ENCODE measurements at regions not wholly inside any gene's neighbourhood (a gene's known extent, or its start where the extent isn't known, plus 50 kb on each side); places are given as distances from the start of the nearest gene placed in this dataset.

GRCh38 chr10:50961297-50961696 lies 75.9 kb upstream of the A1CF start:
- Histone ChIP-seq H3K36me3 (ENCODE audit: control insufficient read depth, insufficient read depth, low read length) (no peaks in the 10 kb centered on the region), H3K4me3 (ENCODE audit: low read depth, low read length) (no peak overlapping the region), H3K27me3 (ENCODE audit: control insufficient read depth, insufficient read depth, low read length) (no peaks in the 10 kb centered on the region)
- TF ChIP-seq CTCF (IDR thresholded peaks at IDR 0.05; ENCODE audit: insufficient read depth, low read length, poor library complexity, severe bottlenecking): no peak
- no peak for DNase-seq (ENCODE audit: low read depth)

GRCh38 chr10:50963063-50963462 lies 77.6 kb upstream of the A1CF start:
- DNase-seq (ENCODE audit: low read depth): no peak
- Histone ChIP-seq H3K36me3 (ENCODE audit: control insufficient read depth, insufficient read depth, low read length) (no peaks in the 10 kb centered on the region), H3K4me3 (ENCODE audit: low read depth, low read length) (no peak overlapping the region), H3K27me3 (ENCODE audit: control insufficient read depth, insufficient read depth, low read length) (no peaks in the 10 kb centered on the region)
- no peak for TF ChIP-seq CTCF (IDR thresholded peaks at IDR 0.05; ENCODE audit: insufficient read depth, low read length, poor library complexity, severe bottlenecking)

GRCh38 chr10:50968386-50969091 lies 83.1 kb upstream of the A1CF start:
- H3K4me3 ChIP-seq (ENCODE audit: low read depth, low read length): no peak overlapping the region
- H3K27me3 ChIP-seq (ENCODE audit: control insufficient read depth, insufficient read depth, low read length): no peaks in the 10 kb centered on the region
- DNase-seq (ENCODE audit: low read depth): no peak
- no peak for TF ChIP-seq CTCF (IDR thresholded peaks at IDR 0.05; ENCODE audit: insufficient read depth, low read length, poor library complexity, severe bottlenecking)
- H3K36me3 ChIP-seq (ENCODE audit: control insufficient read depth, insufficient read depth, low read length): no peaks in the 10 kb centered on the region

GRCh38 chr10:50972591-50972990 lies 87.2 kb upstream of the A1CF start:
- DNase-seq (ENCODE audit: low read depth): no peak
- no peak for TF ChIP-seq CTCF (IDR thresholded peaks at IDR 0.05; ENCODE audit: insufficient read depth, low read length, poor library complexity, severe bottlenecking)
- no peak overlapping the region for H3K4me3 ChIP-seq (ENCODE audit: low read depth, low read length)
- no peaks in the 10 kb centered on the region for H3K27me3 ChIP-seq (ENCODE audit: control insufficient read depth, insufficient read depth, low read length)
- no peaks in the 10 kb centered on the region for H3K36me3 ChIP-seq (ENCODE audit: control insufficient read depth, insufficient read depth, low read length)

- Histone ChIP-seq H3K4me3 (ENCODE audit: low read depth, low read length) (no peak overlapping the region), H3K27me3 (ENCODE audit: control insufficient read depth, insufficient read depth, low read length) (no peaks in the 10 kb centered on the region), H3K36me3 (ENCODE audit: control insufficient read depth, insufficient read depth, low read length) (no peaks in the 10 kb centered on the region)
- DNase-seq (ENCODE audit: low read depth): no peak
- TF ChIP-seq CTCF (IDR thresholded peaks at IDR 0.05; ENCODE audit: insufficient read depth, low read length, poor library complexity, severe bottlenecking): no peak
Observed at GRCh38 chr10:50981385-50981784, 92.9 kb upstream of the PRKG1 start.

- Histone ChIP-seq H3K4me3 (ENCODE audit: low read depth, low read length) (no peak overlapping the region), H3K36me3 (ENCODE audit: control insufficient read depth, insufficient read depth, low read length) (no peaks in the 10 kb centered on the region), H3K27me3 (ENCODE audit: control insufficient read depth, insufficient read depth, low read length) (no peaks in the 10 kb centered on the region)
- no peak for DNase-seq (ENCODE audit: low read depth)
- TF ChIP-seq CTCF (IDR thresholded peaks at IDR 0.05; ENCODE audit: insufficient read depth, low read length, poor library complexity, severe bottlenecking): no peak
Observed at GRCh38 chr10:50981904-50982303, 92.4 kb upstream of the PRKG1 start.

Data from kidney epithelial cell (primary cell).